GM19463 (cell line): ENCODE measurements at regions not wholly inside any gene's neighbourhood (a gene's known extent, or its start where the extent isn't known, plus 50 kb on each side); places are given as distances from the start of the nearest gene placed in this dataset.
"Not testable (repeated sequence)": the region's sequence is repeated elsewhere in the genome, so short reads cannot be mapped to it uniquely, and the experiment has no call there.

Experiments
- ATAC-seq: cut with Tn5 transposase; IDR thresholded peaks from one replicate; pipeline ENCODE4 v1.9.1; 2021; ENCODE audit warnings: mild to moderate bottlenecking, moderate library complexity; ENCODE audit not compliant: unreplicated experiment

GRCh38 chr9:40909821-40910220, 218.7 kb downstream of the FOXD4L6 start:
- ATAC-seq: no peak

- ATAC-seq: not testable (repeated sequence)
Observed at GRCh38 chr9:40909111-40909510, 219.4 kb downstream of the FOXD4L6 start.

- ATAC-seq: no peak
Observed at GRCh38 chr9:40907657-40908624, 220.5 kb downstream of the FOXD4L6 start.

GRCh38 chr9:40906879-40907278, 221.6 kb downstream of the FOXD4L6 start:
- ATAC-seq: not testable (repeated sequence)

GRCh38 chr9:40892315-40892714, 236.2 kb downstream of the FOXD4L6 start:
- not testable (repeated sequence) for ATAC-seq

- ATAC-seq: not testable (repeated sequence)
Observed at GRCh38 chr9:40885858-40886257, 242.6 kb downstream of the FOXD4L6 start.

GRCh38 chr9:40884902-40885490, 243.5 kb downstream of the FOXD4L6 start:
- ATAC-seq: not testable (repeated sequence)

- no peak for ATAC-seq
Observed at GRCh38 chr9:40884072-40884901, 244.2 kb downstream of the FOXD4L6 start.

GRCh38 chr9:40883423-40884071, 244.9 kb downstream of the FOXD4L6 start:
- not testable (repeated sequence) for ATAC-seq

GRCh38 chr9:40873753-40874295, 254.7 kb downstream of the FOXD4L6 start:
- not testable (repeated sequence) for ATAC-seq

- ATAC-seq: not testable (repeated sequence)
Observed at GRCh38 chr9:40868437-40868836, 260.0 kb downstream of the FOXD4L6 start.
